Endothelial cell of umbilical vein (primary cell): ENCODE measurements at regions not wholly inside any gene's neighbourhood (a gene's known extent, or its start where the extent isn't known, plus 50 kb on each side); places are given as distances from the start of the nearest gene placed in this dataset.

Source experiments
- EZH2 ChIP-seq: IDR thresholded peaks from 2 replicates; pipeline ENCODE4 v1.6.1; 2012; ENCODE audit warnings: borderline replicate concordance, low read depth, mild to moderate bottlenecking, moderate library complexity, low read length, inconsistent platforms; ENCODE audit not compliant: severe bottlenecking
- FOS ChIP-seq: IDR thresholded peaks from 2 replicates; pipeline ENCODE4 v1.6.1; 2011; ENCODE audit warnings: mild to moderate bottlenecking, low read length, moderate library complexity, borderline replicate concordance; ENCODE audit not compliant: insufficient read depth
- GATA2 ChIP-seq: IDR thresholded peaks from 2 replicates; pipeline ENCODE4 v1.7.0; 2011; ENCODE audit warnings: low read depth, mild to moderate bottlenecking, moderate library complexity, mixed read lengths, low read length; ENCODE audit not compliant: insufficient read length, insufficient read depth
- JUN ChIP-seq: IDR thresholded peaks from 2 replicates; pipeline ENCODE4 v1.6.1; 2011; ENCODE audit warnings: borderline replicate concordance, low read depth; ENCODE audit not compliant: insufficient read length, insufficient read depth
- MYC ChIP-seq: IDR thresholded peaks from one replicate; pipeline ENCODE4 v1.6.1; 2011; ENCODE audit warnings: mild to moderate bottlenecking, low read depth, low read length
- POLR2A ChIP-seq: IDR thresholded peaks from 2 replicates; pipeline ENCODE4 v1.6.1; 2012; ENCODE audit warnings: low read depth, mild to moderate bottlenecking, control low read depth, low read length
- POLR2AphosphoS5 ChIP-seq: IDR thresholded peaks from 2 replicates; pipeline ENCODE4 v1.6.1; 2012; ENCODE audit warnings: low read depth, mild to moderate bottlenecking, control low read depth, low read length, moderate library complexity; ENCODE audit not compliant: insufficient read depth
- TF ChIP-seq, protein P1 (sequence below), 2 donors: IDR thresholded peaks; 1 replicate in 1 of 2; 2 replicates in 1 of 2; pipeline ENCODE4 v1.5.1; 2011; ENCODE audit warnings: low read length in 2 of 2, mild to moderate bottlenecking in 2 of 2, moderate library complexity in 2 of 2, control low read depth in 1 of 2, inconsistent platforms in 1 of 2, low read depth in 1 of 2; ENCODE audit not compliant: insufficient read depth in 1 of 2; ENCODE audit errors: extremely low read depth in 1 of 2
- TF ChIP-seq, protein P2 (sequence below): IDR thresholded peaks from 2 replicates; pipeline ENCODE4 v1.6.1; 2011; ENCODE audit not compliant: insufficient read depth, insufficient read length

DNA sequence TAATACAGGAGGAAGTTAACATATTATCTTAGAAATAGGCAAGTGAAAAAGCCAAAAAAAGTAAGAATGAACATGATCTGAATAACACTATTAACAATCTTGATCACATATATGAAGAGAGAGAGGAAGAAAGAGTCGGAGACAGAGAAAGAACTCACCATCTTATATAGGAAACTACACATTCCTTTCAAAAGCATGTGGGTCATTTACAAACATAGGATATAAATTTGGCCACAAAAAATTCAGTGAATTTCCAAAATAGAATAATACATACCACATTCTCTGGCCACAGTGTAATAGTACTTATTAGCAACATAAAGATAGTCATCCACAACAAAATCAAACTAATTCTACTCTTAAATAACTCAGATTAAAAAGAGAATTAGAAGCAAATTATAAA is 50.9 kb upstream of the ME3 start:
- TF ChIP-seq, protein P1, sequence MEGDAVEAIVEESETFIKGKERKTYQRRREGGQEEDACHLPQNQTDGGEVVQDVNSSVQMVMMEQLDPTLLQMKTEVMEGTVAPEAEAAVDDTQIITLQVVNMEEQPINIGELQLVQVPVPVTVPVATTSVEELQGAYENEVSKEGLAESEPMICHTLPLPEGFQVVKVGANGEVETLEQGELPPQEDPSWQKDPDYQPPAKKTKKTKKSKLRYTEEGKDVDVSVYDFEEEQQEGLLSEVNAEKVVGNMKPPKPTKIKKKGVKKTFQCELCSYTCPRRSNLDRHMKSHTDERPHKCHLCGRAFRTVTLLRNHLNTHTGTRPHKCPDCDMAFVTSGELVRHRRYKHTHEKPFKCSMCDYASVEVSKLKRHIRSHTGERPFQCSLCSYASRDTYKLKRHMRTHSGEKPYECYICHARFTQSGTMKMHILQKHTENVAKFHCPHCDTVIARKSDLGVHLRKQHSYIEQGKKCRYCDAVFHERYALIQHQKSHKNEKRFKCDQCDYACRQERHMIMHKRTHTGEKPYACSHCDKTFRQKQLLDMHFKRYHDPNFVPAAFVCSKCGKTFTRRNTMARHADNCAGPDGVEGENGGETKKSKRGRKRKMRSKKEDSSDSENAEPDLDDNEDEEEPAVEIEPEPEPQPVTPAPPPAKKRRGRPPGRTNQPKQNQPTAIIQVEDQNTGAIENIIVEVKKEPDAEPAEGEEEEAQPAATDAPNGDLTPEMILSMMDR (IDR thresholded peaks at IDR 0.05; ENCODE audit: extremely low read depth in 1 of 2, insufficient read depth in 1 of 2, low read depth in 1 of 2, low read length in 2 of 2): no peak
- TF ChIP-seq POLR2AphosphoS5: no peak
- no peak for TF ChIP-seq POLR2A
- TF ChIP-seq GATA2: no peak
- TF ChIP-seq EZH2: no peak
- no peak for TF ChIP-seq FOS
- no peak for TF ChIP-seq MYC
- TF ChIP-seq JUN: no peak
- TF ChIP-seq, protein P2, sequence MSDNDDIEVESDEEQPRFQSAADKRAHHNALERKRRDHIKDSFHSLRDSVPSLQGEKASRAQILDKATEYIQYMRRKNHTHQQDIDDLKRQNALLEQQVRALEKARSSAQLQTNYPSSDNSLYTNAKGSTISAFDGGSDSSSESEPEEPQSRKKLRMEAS: no peak
